Right ventricle myocardium superior (tissue), 1 donor: ENCODE measurements at regions not wholly inside any gene's neighbourhood (a gene's known extent, or its start where the extent isn't known, plus 50 kb on each side); places are given as distances from the start of the nearest gene placed in this dataset.
"Not testable (repeated sequence)": the region's sequence is repeated elsewhere in the genome, so short reads cannot be mapped to it uniquely, and the experiment has no call there.

Experiments used
- ATAC-seq: fragments of 200-7000 bp; cut with Tn5 transposase; one replicate; pipeline ENCODE4 v1.9.1; 2020; ENCODE audit warnings: mild to moderate bottlenecking; ENCODE audit not compliant: poor library complexity
- DNase-seq: peaks from one replicate; pipeline ENCODE4 v3.0.0-alpha.2; 2020
- intact Hi-C: fragments of 100-400 bp; cut with DNase I; formaldehyde crosslinking; loops from one replicate; pipeline ENCODE4 v1.11.2; 2022
- donor health status: DM: no; HTN: yes; CAD: no; lungs with severe emphysema.

DNA sequence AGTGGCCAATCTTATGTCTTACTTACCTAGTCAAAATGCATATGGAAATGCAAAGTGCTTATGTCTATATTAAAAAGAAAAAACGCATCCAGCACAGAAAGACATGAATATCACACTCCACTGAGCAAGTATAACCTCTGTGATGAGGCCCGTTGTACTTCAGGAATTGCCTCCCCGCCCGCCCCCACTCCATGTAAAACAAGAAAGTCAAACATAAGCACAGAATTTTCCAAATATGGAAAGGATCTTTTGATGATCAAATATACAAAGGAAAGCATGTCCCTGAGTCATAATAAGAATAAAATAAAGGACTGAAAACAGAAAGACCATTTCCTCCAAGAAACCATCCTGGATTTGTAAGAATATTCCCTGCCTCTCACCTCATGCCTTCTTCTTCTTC lies 229.1 kb downstream of the BAMBI start:
- ATAC-seq (no peak), DNase-seq (no peak)
- intact Hi-C loops, result no loop called here

- intact Hi-C loops, result no loop called here
- no peak for DNase-seq
- ATAC-seq, result no peak
Observed at GRCh38 chr10:28906934-28907333, 229.6 kb downstream of the BAMBI start.

GRCh38 chr10:28909875-28910274 lies 232.6 kb downstream of the BAMBI start:
- no peak for DNase-seq
- intact Hi-C loops, result no loop called here
- no peak for ATAC-seq

GRCh38 chr10:28910956-28911355 lies 233.6 kb downstream of the BAMBI start:
- ATAC-seq, result peak; percentile 27
- intact Hi-C loops, result no loop called here
- DNase-seq, result no peak

DNA sequence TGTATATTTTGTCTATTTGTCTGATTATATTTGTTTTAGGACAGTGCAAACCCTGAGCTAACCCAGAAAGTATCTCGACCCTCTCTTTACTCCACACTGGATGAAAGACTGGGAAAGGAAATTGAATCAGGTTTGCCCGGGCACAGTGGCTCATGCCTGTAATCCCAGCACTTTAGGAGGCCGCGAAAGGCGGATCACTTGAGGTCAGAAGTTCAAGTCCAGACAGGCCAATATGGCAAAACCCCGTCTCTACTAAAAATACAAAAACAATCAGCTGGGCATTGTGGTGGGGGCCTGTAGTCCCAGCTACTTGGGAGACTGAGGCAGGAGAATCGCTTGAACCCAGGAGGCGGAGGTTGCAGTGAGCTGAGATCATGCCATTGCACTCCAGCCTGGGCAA lies 234.2 kb downstream of the BAMBI start:
- intact Hi-C loops, ATAC-seq, DNase-seq: not testable (repeated sequence)

DNA sequence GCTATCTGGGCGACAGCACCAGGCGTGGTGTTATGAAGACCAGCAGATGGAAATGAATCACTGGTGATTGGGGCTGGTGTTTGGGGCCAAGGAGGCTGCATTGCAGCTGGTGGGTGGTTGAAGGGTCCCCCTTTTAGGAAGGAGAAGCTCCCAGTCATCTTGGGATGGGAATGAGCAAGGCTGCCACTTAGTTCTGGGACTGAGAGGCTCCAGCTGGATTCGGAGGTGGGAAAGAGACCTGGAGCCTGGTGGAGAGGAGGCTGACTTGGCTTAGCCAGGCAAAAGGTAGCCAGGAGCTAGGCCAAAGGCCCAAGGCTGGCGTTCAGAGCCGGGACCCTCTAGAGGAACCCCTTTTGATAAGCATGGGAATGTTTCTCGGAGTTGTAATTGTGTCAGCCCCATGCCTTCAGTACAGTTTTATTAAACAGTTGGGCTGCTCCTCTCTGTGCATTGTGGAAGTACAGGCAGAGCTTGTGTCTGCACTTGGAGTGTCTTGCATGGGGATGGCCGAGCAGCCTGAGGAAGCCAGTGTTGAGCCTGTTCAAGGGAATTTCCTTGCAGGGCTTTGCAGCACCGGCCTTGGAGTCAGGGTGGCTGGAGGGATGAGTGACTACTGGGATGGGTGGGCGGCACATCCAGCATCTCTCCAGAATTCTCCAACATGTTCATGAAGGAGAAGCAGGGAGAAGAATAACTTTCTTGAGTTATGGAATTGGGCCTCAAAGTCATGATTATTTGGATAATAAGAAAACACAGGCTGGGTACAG lies 234.9 kb downstream of the BAMBI start:
- ATAC-seq (no peak), DNase-seq (no peak)
- intact Hi-C loops, result no loop called here

DNA sequence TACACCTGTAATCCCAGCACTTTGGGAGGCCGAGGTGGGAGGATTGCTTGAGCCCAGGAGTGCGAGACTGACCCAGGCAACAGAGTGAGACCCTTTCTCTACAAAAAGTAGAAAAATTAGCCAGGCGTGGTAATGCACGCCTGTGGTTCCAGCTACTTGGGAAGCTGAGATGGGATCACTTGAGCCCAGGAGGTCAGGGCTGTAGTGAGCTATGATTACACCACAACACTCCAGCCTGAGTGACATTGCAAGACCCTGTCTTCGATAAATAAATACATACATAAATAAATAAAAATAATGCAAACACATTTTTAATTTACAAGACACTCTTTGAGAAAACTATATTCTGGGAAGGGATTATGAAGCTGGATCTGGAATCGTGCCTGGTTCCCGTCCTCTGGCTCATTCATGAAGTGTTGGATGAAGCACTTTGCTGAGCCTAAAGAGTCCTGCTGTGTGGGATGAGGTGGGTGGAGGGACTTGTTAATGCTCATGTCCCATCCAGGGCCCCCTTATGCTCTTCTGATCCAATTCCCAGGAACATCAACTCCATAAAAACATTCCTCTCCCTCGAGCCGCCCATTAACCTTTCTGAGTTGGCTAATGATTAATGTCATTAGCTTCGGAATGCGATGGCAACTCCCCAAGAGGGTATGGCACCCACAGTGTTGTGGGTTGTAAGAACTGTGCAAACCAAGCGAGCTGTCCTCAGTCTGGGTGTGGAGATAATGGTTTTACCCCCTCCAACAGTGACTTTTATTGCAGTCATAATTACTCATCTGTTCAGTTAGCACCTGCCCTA lies 236.3 kb downstream of the BAMBI start:
- ATAC-seq, result no peak
- intact Hi-C loops, result no loop called here
- DNase-seq, result no peak

DNA sequence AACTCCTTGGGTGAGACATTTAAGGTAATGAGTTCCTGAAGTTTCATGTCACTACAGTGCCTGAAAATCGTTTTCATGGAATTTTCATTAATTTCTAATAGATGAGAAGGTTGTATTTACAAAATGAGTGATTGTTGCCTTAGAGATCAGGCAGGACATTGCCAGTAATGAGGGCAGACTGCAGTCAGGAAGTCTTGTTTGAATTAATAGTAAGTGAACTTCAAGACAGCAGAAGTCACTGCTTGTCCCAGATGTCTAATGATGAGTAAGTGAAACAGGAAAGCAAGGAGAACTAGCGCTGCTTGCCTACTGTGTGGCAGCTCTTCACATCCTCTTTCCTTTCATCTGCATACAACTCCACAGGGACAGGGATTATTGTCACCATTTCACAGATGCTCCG lies 237.4 kb downstream of the BAMBI start:
- DNase-seq (no peak), ATAC-seq (no peak)
- intact Hi-C loops, result no loop called here

GRCh38 chr10:28915989-28916588 lies 238.8 kb downstream of the BAMBI start:
- intact Hi-C loops, result no loop called here
- ATAC-seq (peak; percentile 15), DNase-seq (no peak)

GRCh38 chr10:28920091-28920490 lies 242.8 kb downstream of the BAMBI start:
- ATAC-seq (no peak), DNase-seq (no peak)
- intact Hi-C loops, result no loop called here

DNA sequence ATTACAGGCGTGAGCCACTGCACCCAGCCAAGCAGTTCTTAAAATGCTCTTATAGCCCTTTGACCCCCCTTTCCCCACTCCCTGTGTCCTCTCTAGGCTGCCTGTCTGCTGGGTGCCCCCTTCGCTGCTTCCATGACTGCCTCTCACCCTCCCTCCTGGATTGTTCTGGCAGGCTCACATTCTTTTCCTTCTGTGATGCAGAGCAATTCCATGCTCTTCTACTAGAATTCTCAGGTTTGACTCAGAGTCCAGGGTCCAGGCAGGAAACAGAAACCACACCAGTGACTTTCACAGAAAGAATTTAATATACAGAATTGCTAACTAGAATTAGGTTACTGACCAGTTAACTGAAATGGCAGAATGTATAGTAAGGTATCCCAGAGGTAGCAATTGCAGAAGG lies 244.8 kb downstream of the BAMBI start:
- intact Hi-C loops, result no loop called here
- ATAC-seq, result no peak
- no peak for DNase-seq

DNA sequence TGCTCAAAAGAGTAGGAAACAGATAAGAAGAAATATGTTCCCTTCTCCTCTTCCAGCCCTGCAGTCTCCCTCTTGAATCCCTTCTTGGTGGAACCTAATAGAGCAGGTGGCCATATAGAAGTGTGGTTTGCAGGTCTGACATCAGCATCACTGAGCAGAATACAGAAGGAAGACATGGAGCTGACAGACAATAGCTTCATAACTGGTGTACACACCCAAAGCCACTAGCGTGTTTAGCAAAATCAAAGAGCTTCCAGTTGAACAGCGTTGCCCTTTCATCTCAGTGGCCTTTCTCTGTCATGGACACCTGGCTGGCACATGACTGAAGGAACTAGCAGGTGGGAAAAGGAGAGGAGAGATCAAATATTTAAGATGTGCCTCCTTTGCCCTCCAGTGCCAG lies 245.5 kb downstream of the BAMBI start:
- intact Hi-C loops, result no loop called here
- DNase-seq (no peak), ATAC-seq (no peak)

DNA sequence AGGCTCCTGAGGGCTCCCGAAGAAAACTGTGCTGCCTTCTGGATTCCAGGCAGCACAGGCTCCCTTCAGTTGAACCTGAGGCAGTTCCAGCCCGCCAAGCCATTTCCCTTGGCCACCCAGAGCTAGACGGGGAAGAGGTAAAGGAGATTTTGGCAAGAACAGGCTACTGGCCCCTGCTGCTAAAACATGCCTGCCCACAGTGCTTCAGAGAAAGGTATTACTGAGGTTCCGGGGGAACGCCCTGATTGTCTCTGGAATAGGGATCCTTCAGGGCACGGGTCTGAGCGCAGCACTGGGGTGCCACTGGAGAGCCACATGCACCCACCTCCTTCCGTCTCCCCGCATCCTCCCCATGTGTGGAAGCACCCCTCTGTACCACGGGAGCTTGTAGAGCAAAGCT lies 247.4 kb downstream of the BAMBI start:
- ATAC-seq (peak; percentile 44), DNase-seq (no peak)
- intact Hi-C loops, result no loop called here

DNA sequence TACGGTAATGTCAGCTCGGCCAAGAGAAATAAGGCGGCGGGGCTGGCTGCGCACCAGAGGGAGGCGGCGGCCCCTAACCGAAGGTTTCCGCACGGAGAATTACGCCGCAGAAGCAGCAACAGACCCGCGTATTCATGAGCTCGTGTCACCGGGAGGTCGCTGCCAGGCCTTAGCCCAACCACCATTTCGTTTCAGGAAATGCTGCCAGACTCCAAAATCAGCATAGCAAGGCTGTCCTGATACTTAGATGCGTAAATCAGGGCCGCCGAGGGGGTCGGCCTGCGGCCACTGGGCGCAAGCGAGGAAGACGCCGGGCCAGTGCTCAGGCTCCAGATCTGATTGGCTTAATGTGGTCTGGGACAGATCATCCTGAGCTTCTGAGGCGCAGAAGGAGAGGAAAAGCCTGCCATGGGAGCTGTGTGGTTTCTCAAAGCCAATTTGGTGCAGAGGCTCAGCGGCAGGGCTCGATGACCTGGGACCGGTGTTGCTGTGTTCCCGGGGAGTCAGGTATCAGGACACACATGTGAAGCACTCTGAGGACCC lies 247.9 kb downstream of the BAMBI start:
- intact Hi-C loops, result no loop called here
- DNase-seq (peak; percentile 68), ATAC-seq (peak; percentile 82)

DNA sequence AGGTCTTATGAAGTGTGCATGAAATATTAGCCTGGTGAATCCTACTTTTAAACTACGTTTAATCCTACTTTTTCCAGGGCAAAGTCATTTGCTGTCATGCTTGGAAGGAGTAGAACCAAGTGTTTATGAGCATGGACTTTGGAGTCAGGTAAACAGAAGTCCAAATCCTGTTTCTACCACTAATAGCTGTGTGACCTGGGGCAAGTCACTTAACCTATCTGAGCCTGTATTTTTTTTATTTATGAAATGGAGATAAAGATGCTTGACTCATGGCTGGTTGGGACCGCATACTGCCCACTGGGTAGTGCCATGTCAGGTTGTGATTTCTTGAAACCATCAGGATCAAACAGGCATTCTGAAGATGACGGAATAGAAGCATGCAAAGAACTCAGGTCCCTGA lies 249.6 kb downstream of the BAMBI start:
- DNase-seq (no peak), ATAC-seq (no peak)
- intact Hi-C loops, result no loop called here

- intact Hi-C loops, result no loop called here
- ATAC-seq (no peak), DNase-seq (no peak)
Observed at GRCh38 chr10:28928484-28928883, 251.2 kb downstream of the BAMBI start.

DNA sequence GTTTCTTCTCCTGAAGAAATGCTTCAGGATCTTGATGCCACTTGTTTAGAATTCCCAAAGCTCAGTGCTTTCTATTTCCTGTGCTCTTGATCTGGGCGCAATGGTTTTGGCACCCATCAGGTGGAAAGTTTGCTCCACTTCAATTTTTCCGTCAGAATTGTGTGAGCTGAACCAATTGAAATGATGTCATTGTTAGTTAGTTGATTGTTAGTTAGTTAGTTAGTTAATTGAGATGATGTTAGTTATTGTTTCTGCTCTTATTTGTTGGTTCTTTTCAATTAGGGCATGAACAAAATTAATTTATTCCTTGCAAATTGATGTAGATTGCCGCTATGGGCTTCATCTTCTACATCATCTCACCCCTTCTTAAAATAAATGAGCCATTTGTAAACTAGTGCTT lies 252.6 kb downstream of the BAMBI start:
- no peak for ATAC-seq
- no peak for DNase-seq
- intact Hi-C loops, result no loop called here

- no peak for DNase-seq
Observed at GRCh38 chr10:28930514-28931495, 253.5 kb downstream of the BAMBI start.

GRCh38 chr10:28935061-28935460 lies 257.7 kb downstream of the BAMBI start:
- intact Hi-C loops, result no loop called here
- DNase-seq (no peak), ATAC-seq (no peak)

More at GRCh38 chr10:28930514-28931495, 253.5 kb downstream of the BAMBI start:
- ATAC-seq, result peak; percentile 89
- intact Hi-C loops, result no loop called here
